B cell (primary cell): ENCODE measurements at regions not wholly inside any gene's neighbourhood (a gene's known extent, or its start where the extent isn't known, plus 50 kb on each side); places are given as distances from the start of the nearest gene placed in this dataset.

ENCODE experiments used
- ATAC-seq: fragments of 200-7000 bp; cut with Tn5 transposase; one replicate; pipeline ENCODE4 v1.10.0; 2021; ENCODE audit warnings: low read depth, mild to moderate bottlenecking, moderate number of reproducible peaks, moderate library complexity
- CTCF ChIA-PET: fragments of 350-600 bp; sonication (Branson Sonifier 250); formaldehyde crosslinking; loops from one replicate; lab custom pipeline; 2021; ENCODE audit warnings: antibody characterized with exemption, inconsistent platforms; lab: Charles Lee
- POLR2A ChIA-PET: fragments of 350-600 bp; sonication (Branson Sonifier 250); formaldehyde crosslinking; loops from one replicate; lab custom pipeline; 2021; ENCODE audit warnings: antibody characterized with exemption; lab: Charles Lee
- DNase-seq: peaks from one replicate; pipeline ENCODE4 v3.0.0; 2013
- H2AFZ ChIP-seq: 2 replicates; pipeline ENCODE4 v1.6.1; 2012; ENCODE audit warnings: mild to moderate bottlenecking, low read depth, low read length; ENCODE audit not compliant: insufficient read depth, poor library complexity, severe bottlenecking
- H3K27ac ChIP-seq, 2 donors: 1 replicate in 1 of 2; 2 replicates in 1 of 2; pipeline ENCODE4 v1.5.1; 2012 to 2013; ENCODE audit warnings: low read length in 2 of 2, mild to moderate bottlenecking in 2 of 2, moderate library complexity in 1 of 2
- H3K27me3 ChIP-seq, 4 experiments: fragments of 200-600 bp in 1 of 4; sonication (generic) in 1 of 4; replicated peaks in 1 of 4; 1 replicate in 2 of 4; 2 replicates in 2 of 4; pipeline versions ENCODE4 v1.6.1 to v1.7.0; 2013 to 2016; ENCODE audit warnings: low read length in 3 of 4, mild to moderate bottlenecking in 2 of 4, mixed read lengths in 1 of 4, moderate library complexity in 1 of 4; ENCODE audit not compliant: insufficient read depth in 4 of 4, control insufficient read depth in 3 of 4; ENCODE audit errors: control extremely low read depth in 1 of 4
- H3K36me3 ChIP-seq, 2 experiments: replicated peaks in 1 of 2; 1 replicate in 1 of 2; 2 replicates in 1 of 2; pipeline versions ENCODE4 v1.6.1 to v1.7.1; 2013; ENCODE audit warnings: low read length in 1 of 2; ENCODE audit not compliant: insufficient read depth in 2 of 2, control insufficient read depth in 1 of 2; ENCODE audit errors: control extremely low read depth in 1 of 2, extremely low read depth in 1 of 2
- H3K4me1 ChIP-seq, 2 donors: fragments of 200-600 bp in 1 of 2; sonication (generic) in 1 of 2; 1 replicate in 1 of 2; 2 replicates in 1 of 2; pipeline versions ENCODE4 v1.5.1 to v1.6.1; 2013 to 2017; ENCODE audit warnings: low read length in 2 of 2; ENCODE audit not compliant: control insufficient read depth in 2 of 2, insufficient read depth in 2 of 2
- H3K4me2 ChIP-seq: replicated peaks from 2 replicates; pipeline ENCODE3; 2012; ENCODE audit warnings: mild to moderate bottlenecking, low read depth, low read length; ENCODE audit not compliant: poor library complexity, severe bottlenecking
- H3K4me3 ChIP-seq, 5 experiments: fragments of 200-600 bp in 1 of 5; sonication (generic) in 1 of 5; 1 replicate in 3 of 5; 2 replicates in 2 of 5; pipeline versions ENCODE4 v1.5.1 to v1.7.0; 2011 to 2016; ENCODE audit warnings: low read length in 4 of 5, mild to moderate bottlenecking in 4 of 5, low read depth in 2 of 5, control low read depth in 1 of 5, moderate library complexity in 1 of 5; ENCODE audit not compliant: insufficient read depth in 1 of 5; ENCODE audit errors: control extremely low read depth in 1 of 5, extremely low read depth in 1 of 5
- H3K79me2 ChIP-seq: fragments of 200-600 bp; sonication (generic); one replicate; pipeline ENCODE4 v1.6.0; 2016; ENCODE audit warnings: low read length; ENCODE audit not compliant: control insufficient read depth, insufficient read depth
- H3K9ac ChIP-seq: fragments of 200-600 bp; sonication (generic); 2 replicates; pipeline ENCODE4 v1.6.1; 2017; ENCODE audit warnings: mild to moderate bottlenecking, low read length, moderate library complexity
- H3K9me3 ChIP-seq, 3 donors: one replicate each; pipeline versions ENCODE4 v1.6.1 to v1.7.1; 2013; ENCODE audit warnings: low read length in 2 of 3; ENCODE audit not compliant: control insufficient read depth in 2 of 3, insufficient read depth in 1 of 3; ENCODE audit errors: control extremely low read depth in 1 of 3
- H4K20me1 ChIP-seq: 2 replicates; pipeline ENCODE4 v1.6.0; 2012; ENCODE audit warnings: mild to moderate bottlenecking, low read length; ENCODE audit not compliant: insufficient read depth, control insufficient read depth, poor library complexity, severe bottlenecking
- H3K27ac Mint-ChIP-seq: one replicate; pipeline ENCODE4 v1.8.0; 2021; ENCODE audit warnings: mixed read lengths
- H3K27me3 Mint-ChIP-seq: one replicate; pipeline ENCODE4 v1.8.0; 2021; ENCODE audit warnings: mixed read lengths
- H3K4me1 Mint-ChIP-seq: one replicate; pipeline ENCODE4 v1.8.0; 2021; ENCODE audit warnings: mixed read lengths
- H3K4me3 Mint-ChIP-seq: one replicate; pipeline ENCODE4 v1.8.0; 2021; ENCODE audit warnings: mixed read lengths
- H3K9me3 Mint-ChIP-seq: one replicate; pipeline ENCODE4 v1.8.0; 2022; ENCODE audit warnings: mixed read lengths; ENCODE audit not compliant: insufficient read depth
- EZH2 ChIP-seq: IDR thresholded peaks from 2 replicates; pipeline ENCODE4 v1.6.1; 2012; ENCODE audit warnings: borderline replicate concordance, low read depth, mild to moderate bottlenecking, moderate library complexity, low read length; ENCODE audit not compliant: insufficient read depth, poor library complexity, severe bottlenecking
- WGBS: methylation state at CpG from one replicate; pipeline ENCODE4 v1.1.5; 2013; ENCODE audit warnings: missing lambda C conversion rate; ENCODE audit not compliant: insufficient coverage; 5-methylcytosine and 5-hydroxymethylcytosine counted together
- intact Hi-C: fragments of 100-400 bp; cut with micrococcal nuclease; formaldehyde crosslinking; loops from one replicate; pipeline ENCODE4 v1.10.0; 2022
- TF ChIP-seq, protein P1 (sequence below): fragments of 200-600 bp; IDR thresholded peaks from one replicate; pipeline ENCODE4 v1.8.0; 2022; ENCODE audit warnings: antibody characterized with exemption, mild to moderate bottlenecking

DNA sequence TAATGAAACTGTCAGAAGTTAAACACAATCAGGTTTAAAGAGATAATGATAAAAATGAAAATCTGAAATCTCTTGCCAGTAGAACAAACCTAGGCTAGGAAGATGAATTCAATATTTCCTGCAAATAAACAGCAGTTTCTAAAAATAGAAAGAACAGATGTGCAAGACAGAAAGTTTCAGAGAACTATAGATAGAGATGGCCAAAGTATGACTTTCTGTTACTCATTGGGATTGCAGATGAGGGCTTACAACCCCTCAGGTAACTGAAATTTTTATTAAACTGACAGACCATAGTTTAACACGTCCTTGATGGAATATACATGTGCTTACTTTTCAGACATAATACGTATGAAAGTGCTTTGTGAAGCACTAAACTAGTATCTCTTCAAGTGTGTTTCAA is 82.3 kb upstream of the PPARGC1A start:
- no CpG with 5 or more reads among the region's 2 CpGs for WGBS
- H3K27me3 Mint-ChIP-seq = no peaks in the 10 kb centered on the region
- H3K9me3 Mint-ChIP-seq = peaks cover 2% of the 10 kb centered on the region
- ATAC-seq (no peak), DNase-seq (no peak)
- H3K4me1 Mint-ChIP-seq = no peaks in the 10 kb centered on the region
- H3K9ac ChIP-seq = no peak overlapping the region
- H3K9me3 ChIP-seq = peaks cover 0 to 3% (median 0%) of the 10 kb centered on the region in 3 donors
- H3K4me3 Mint-ChIP-seq = no peak overlapping the region
- POLR2A ChIA-PET = no interaction called here
- H3K27ac ChIP-seq = no peak overlapping the region
- H3K4me2 ChIP-seq = no peak overlapping the region
- no peaks in the 10 kb centered on the region for H3K27me3 ChIP-seq
- H4K20me1 ChIP-seq = no peaks in the 10 kb centered on the region
- no peaks in the 10 kb centered on the region for H3K36me3 ChIP-seq
- no peaks in the 10 kb centered on the region for H3K79me2 ChIP-seq
- TF ChIP-seq, protein P1, sequence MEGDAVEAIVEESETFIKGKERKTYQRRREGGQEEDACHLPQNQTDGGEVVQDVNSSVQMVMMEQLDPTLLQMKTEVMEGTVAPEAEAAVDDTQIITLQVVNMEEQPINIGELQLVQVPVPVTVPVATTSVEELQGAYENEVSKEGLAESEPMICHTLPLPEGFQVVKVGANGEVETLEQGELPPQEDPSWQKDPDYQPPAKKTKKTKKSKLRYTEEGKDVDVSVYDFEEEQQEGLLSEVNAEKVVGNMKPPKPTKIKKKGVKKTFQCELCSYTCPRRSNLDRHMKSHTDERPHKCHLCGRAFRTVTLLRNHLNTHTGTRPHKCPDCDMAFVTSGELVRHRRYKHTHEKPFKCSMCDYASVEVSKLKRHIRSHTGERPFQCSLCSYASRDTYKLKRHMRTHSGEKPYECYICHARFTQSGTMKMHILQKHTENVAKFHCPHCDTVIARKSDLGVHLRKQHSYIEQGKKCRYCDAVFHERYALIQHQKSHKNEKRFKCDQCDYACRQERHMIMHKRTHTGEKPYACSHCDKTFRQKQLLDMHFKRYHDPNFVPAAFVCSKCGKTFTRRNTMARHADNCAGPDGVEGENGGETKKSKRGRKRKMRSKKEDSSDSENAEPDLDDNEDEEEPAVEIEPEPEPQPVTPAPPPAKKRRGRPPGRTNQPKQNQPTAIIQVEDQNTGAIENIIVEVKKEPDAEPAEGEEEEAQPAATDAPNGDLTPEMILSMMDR = no peak
- no peak for TF ChIP-seq EZH2
- no peak overlapping the region for H3K4me3 ChIP-seq
- intact Hi-C loops = no loop called here
- no peak overlapping the region for H3K27ac Mint-ChIP-seq
- CTCF ChIA-PET = no interaction called here
- H3K4me1 ChIP-seq = no peaks in the 10 kb centered on the region
- H2AFZ ChIP-seq = no peak overlapping the region

DNA sequence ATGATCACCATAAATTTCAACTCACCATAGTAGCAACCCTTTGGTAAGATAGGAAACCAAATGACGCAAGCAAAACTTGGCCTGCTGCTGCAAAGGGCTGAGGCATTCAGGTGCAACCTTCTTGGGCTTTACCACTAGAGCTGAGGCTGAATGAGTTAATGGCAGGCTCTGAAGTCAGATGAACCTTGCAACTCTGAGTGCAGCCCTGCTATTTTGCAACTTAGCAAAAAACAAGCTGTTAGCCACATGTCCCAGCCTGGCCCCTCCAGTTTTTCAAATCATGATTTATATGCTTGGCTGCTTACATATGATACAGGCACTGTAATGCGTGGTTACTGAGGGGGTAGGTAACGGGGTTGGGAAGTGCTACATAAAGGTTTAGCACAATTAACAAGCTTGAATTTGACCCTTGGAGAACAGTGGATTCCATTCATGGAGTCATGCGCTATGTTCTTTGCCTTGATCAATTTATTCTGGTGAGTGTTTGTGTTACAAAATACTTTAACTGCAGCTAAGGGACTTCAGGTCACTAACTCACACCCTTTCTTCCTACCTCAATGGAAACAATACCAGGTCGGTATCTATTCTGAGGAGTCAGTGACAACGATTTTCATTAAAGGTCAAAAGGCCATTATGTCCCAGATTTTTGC is 80.5 kb upstream of the PPARGC1A start:
- 75% methylated on average over 2 of the region's 6 CpGs for WGBS
- no peaks in the 10 kb centered on the region for H3K4me1 Mint-ChIP-seq
- DNase-seq = no peak
- Histone ChIP-seq H3K36me3 (no peaks in the 10 kb centered on the region), H3K9me3 (peaks cover 0 to 3% (median 0%) of the 10 kb centered on the region in 3 donors), H4K20me1 (no peaks in the 10 kb centered on the region), H3K79me2 (no peaks in the 10 kb centered on the region), H2AFZ (no peak overlapping the region), H3K4me2 (no peak overlapping the region), H3K27ac (no peak overlapping the region), H3K9ac (no peak overlapping the region), H3K4me3 (no peak overlapping the region), H3K4me1 (no peaks in the 10 kb centered on the region), H3K27me3 (no peaks in the 10 kb centered on the region)
- POLR2A ChIA-PET = no interaction called here
- no peak for ATAC-seq
- no peak overlapping the region for H3K27ac Mint-ChIP-seq
- TF ChIP-seq, protein P1 = no peak
- TF ChIP-seq EZH2 = no peak
- intact Hi-C loops = no loop called here
- CTCF ChIA-PET = no interaction called here
- no peaks in the 10 kb centered on the region for H3K27me3 Mint-ChIP-seq
- H3K9me3 Mint-ChIP-seq = peaks cover 2% of the 10 kb centered on the region
- no peak overlapping the region for H3K4me3 Mint-ChIP-seq
